ENCODE measurements at regions not wholly inside any gene's neighbourhood (a gene's known extent, or its start where the extent isn't known, plus 50 kb on each side); places are given as distances from the start of the nearest gene placed in this dataset.
A peak's percentile ranks its signal among the peaks of the same experiment; 100 is the strongest.

- no peak for ATAC-seq (ENCODE audit: low read depth)
- Histone ChIP-seq H3K9me1 (ENCODE audit: insufficient read depth, low read length) (no peaks in the 10 kb centered on the region; the same call in 1 of the 2 replicates), H4K8ac (ENCODE audit: low read depth in 2 of 2, low read length in 2 of 2) (no peak overlapping the region), H4K20me1 (ENCODE audit: insufficient read depth, low read length) (no peaks in the 10 kb centered on the region), H2AK9ac (replicated peaks; ENCODE audit: low read depth, low read length, poor library complexity) (no peak overlapping the region), H3K4ac (ENCODE audit: low read depth, low read length) (no peak overlapping the region), H3K79me1 (ENCODE audit: low read depth in 1 of 2, low read length in 2 of 2) (no peaks in the 10 kb centered on the region), H3K4me1 (ENCODE audit: control insufficient read depth, insufficient read depth, low read length) (peaks cover 3% of the 10 kb centered on the region; the same call in 1 of the 2 replicates), H3K56ac (ENCODE audit: extremely low read depth, insufficient read depth, low read length) (no peak overlapping the region), H4K5ac (ENCODE audit: low read depth, low read length) (no peak overlapping the region), H2BK120ac (ENCODE audit: low read depth, low read length) (peak overlapping the region; percentile 16; the same call in 1 of the 2 replicates), H2BK20ac (ENCODE audit: low read depth, low read length) (no peak overlapping the region), H3K27ac (ENCODE audit: insufficient read depth, low read length) (no peak overlapping the region), H3K4me3 (ENCODE audit: insufficient read depth, low read depth, low read length) (no peak overlapping the region), H3K23ac (ENCODE audit: low read depth, low read length) (no peak overlapping the region), H3K14ac (replicated peaks; ENCODE audit: low read depth, low read length) (no peak overlapping the region), H3K9ac (ENCODE audit: low read depth, low read length) (no peak overlapping the region), H3K36me3 (ENCODE audit: control insufficient read depth, insufficient read depth, low read length) (no peaks in the 10 kb centered on the region), H2AFZ (replicated peaks; ENCODE audit: low read length, poor library complexity) (no peak overlapping the region), H3K4me2 (ENCODE audit: low read depth, low read length) (no peak overlapping the region), H3K18ac (ENCODE audit: low read depth, low read length) (no peak overlapping the region), H3K27me3 (ENCODE audit: control insufficient read depth, insufficient read depth, low read length) (no peaks in the 10 kb centered on the region), H3K9me3 (ENCODE audit: control insufficient read depth, insufficient read depth, low read length) (peaks cover 17% of the 10 kb centered on the region), H2BK15ac (ENCODE audit: low read depth, low read length) (no peak overlapping the region), H2BK5ac (ENCODE audit: low read depth, low read length, poor library complexity, severe bottlenecking) (no peak overlapping the region), H4K91ac (ENCODE audit: insufficient read depth, low read depth, low read length) (no peak overlapping the region), H2AK5ac (ENCODE audit: low read depth, low read length) (peak overlapping the region; percentile 55; the same call in 1 of the 2 replicates)
- dilution Hi-C loops (cut with HindIII; ENCODE audit: low sequenced_read_pairs, unreplicated experiment): no loop called here
- intact Hi-C loops (cut with micrococcal nuclease): loop anchor here (5.0 to 10.0 kb wide), 2 partner anchors 779 to 936 kb away; no protein-coding TSS in a partner anchor
- no TSS peak for BruUV-seq (replicated peaks)
- DNase-seq: peak; percentile 53
- ChIA-PET POLR2A (ENCODE audit: unreplicated experiment) (no interaction called here), CTCF (interaction anchor here (0.8 to 1.2 kb wide), 2 partner anchors 104 to 609 kb away, joined by 3 to 4 read pairs; no protein-coding TSS in a partner anchor)
- in situ Hi-C loops (cut with MboI; ENCODE audit: low sequenced_read_pairs): loop anchor here (5.0 kb wide), 1 partner anchor 614 kb away; no protein-coding TSS in a partner anchor
- TF ChIP-seq RCOR1 (IDR thresholded peaks at IDR 0.05; ENCODE audit: insufficient replicate concordance, low read length) (no peak), BHLHE40 (IDR thresholded peaks at IDR 0.05; ENCODE audit: low read depth, low read length) (0 out of 2 replicates have a peak, but pooled peaks have one; percentile 21), FOS (IDR thresholded peaks at IDR 0.05; ENCODE audit: low read depth, low read length) (no peak), MAFK (IDR thresholded peaks at IDR 0.05; ENCODE audit: low read depth, low read length) (peak; percentile 42; the same call in 1 of the 2 replicates), CHD1 (IDR thresholded peaks at IDR 0.05; ENCODE audit: low read depth, low read length) (no peak), POLR2A (IDR thresholded peaks at IDR 0.05; ENCODE audit: low read depth, low read length) (no peak)
- no CpG with 5 or more reads among the region's 2 CpGs for WGBS, 2 experiments (ENCODE audit: extremely low coverage in 2 of 2, insufficient read length in 1 of 2)
These were observed 181.0 kb upstream of the RGS6 start for GRCh38 chr14:71751264-71751663.
